Natural killer cell (primary cell): ENCODE measurements at regions not wholly inside any gene's neighbourhood (a gene's known extent, or its start where the extent isn't known, plus 50 kb on each side); places are given as distances from the start of the nearest gene placed in this dataset.

Source experiments
- ATAC-seq, 3 donors: fragments of 150-1000 bp in 2 of 3; fragments of 200-7000 bp in 1 of 3; cut with Tn5 transposase; 1 replicate in 1 of 3; 2 replicates in 2 of 3; pipeline ENCODE4 v1.10.0; 2021; ENCODE audit warnings: mild to moderate bottlenecking in 2 of 3, moderate library complexity in 2 of 3
- DNase-seq, 2 donors: peaks; one replicate each; pipeline versions ENCODE4 v3.0.0 to v3.0.0-alpha.2; 2013 to 2021; ENCODE audit warnings: mixed read lengths in 1 of 2
- H3K27ac ChIP-seq: one replicate; pipeline ENCODE4 v1.5.1; 2013; ENCODE audit warnings: mild to moderate bottlenecking, low read length
- H3K27me3 ChIP-seq: one replicate; pipeline ENCODE4 v1.6.1; 2013; ENCODE audit warnings: low read length; ENCODE audit not compliant: control insufficient read depth, insufficient read depth
- H3K36me3 ChIP-seq: one replicate; pipeline ENCODE4 v1.6.1; 2013; ENCODE audit warnings: low read length; ENCODE audit not compliant: control insufficient read depth, insufficient read depth
- H3K4me1 ChIP-seq: one replicate; pipeline ENCODE4 v1.6.1; 2013; ENCODE audit warnings: low read length; ENCODE audit not compliant: control insufficient read depth, insufficient read depth
- H3K4me3 ChIP-seq: one replicate; pipeline ENCODE4 v1.5.1; 2013; ENCODE audit warnings: low read length
- H3K9me3 ChIP-seq: one replicate; pipeline ENCODE4 v1.6.1; 2013; ENCODE audit warnings: low read length; ENCODE audit not compliant: control insufficient read depth, insufficient read depth
- H3K27ac Mint-ChIP-seq, 2 donors: one replicate each; pipeline ENCODE4 v1.8.0; 2022; ENCODE audit warnings: mild to moderate bottlenecking in 2 of 2, mixed read lengths in 2 of 2, moderate library complexity in 1 of 2
- H3K27me3 Mint-ChIP-seq, 2 donors: one replicate each; pipeline ENCODE4 v1.8.0; 2022; ENCODE audit warnings: low read depth in 2 of 2, mixed read lengths in 2 of 2
- H3K36me3 Mint-ChIP-seq: one replicate; pipeline ENCODE4 v1.8.0; 2022; ENCODE audit warnings: mixed read lengths
- H3K4me1 Mint-ChIP-seq, 2 donors: one replicate each; pipeline ENCODE4 v1.8.0; 2022; ENCODE audit warnings: mixed read lengths in 2 of 2
- H3K4me3 Mint-ChIP-seq: one replicate; pipeline ENCODE4 v1.8.0; 2022; ENCODE audit warnings: mild to moderate bottlenecking, moderate library complexity, mixed read lengths
- H3K9me3 Mint-ChIP-seq, 2 donors: one replicate each; pipeline ENCODE4 v1.8.0; 2022; ENCODE audit warnings: mixed read lengths in 2 of 2
- CTCF ChIP-seq: fragments of 200-600 bp; IDR thresholded peaks from one replicate; pipeline ENCODE4 v1.8.0; 2022; ENCODE audit warnings: antibody characterized with exemption
- WGBS: methylation state at CpG from one replicate; pipeline ENCODE4 v1.1.7; 2013; ENCODE audit warnings: missing lambda C conversion rate; ENCODE audit not compliant: insufficient coverage; 5-methylcytosine and 5-hydroxymethylcytosine counted together
- intact Hi-C: fragments of 100-400 bp; cut with micrococcal nuclease; formaldehyde crosslinking; loops from one replicate; pipeline ENCODE4 v1.14.2; 2022

GRCh38 chrX:88883200-88883599 lies 136.2 kb downstream of the CPXCR1 start:
- ATAC-seq (no peak), DNase-seq (no peak)
- no peak overlapping the region for H3K27ac ChIP-seq
- H3K36me3 ChIP-seq, result no peaks in the 10 kb centered on the region
- no peak overlapping the region for H3K4me3 ChIP-seq
- Mint-ChIP-seq H3K36me3 (no peaks in the 10 kb centered on the region), H3K4me3 (no peak overlapping the region), H3K27me3 (no peaks in the 10 kb centered on the region), H3K27ac (no peak overlapping the region), H3K9me3 (peaks cover 3 to 9% of the 10 kb centered on the region in 2 donors), H3K4me1 (no peaks in the 10 kb centered on the region)
- 78% methylated on average over 3 of the region's 3 CpGs for WGBS
- H3K4me1 ChIP-seq, result no peaks in the 10 kb centered on the region
- no peaks in the 10 kb centered on the region for H3K27me3 ChIP-seq
- TF ChIP-seq CTCF, result no peak
- no peaks in the 10 kb centered on the region for H3K9me3 ChIP-seq
- intact Hi-C loops, result no loop called here

GRCh38 chrX:88886908-88887307 lies 139.9 kb downstream of the CPXCR1 start:
- Mint-ChIP-seq H3K9me3 (peaks cover 4 to 9% of the 10 kb centered on the region in 2 donors), H3K4me3 (no peak overlapping the region), H3K4me1 (no peaks in the 10 kb centered on the region), H3K27me3 (no peaks in the 10 kb centered on the region), H3K27ac (no peak overlapping the region), H3K36me3 (no peaks in the 10 kb centered on the region)
- Histone ChIP-seq H3K27me3 (no peaks in the 10 kb centered on the region), H3K27ac (no peak overlapping the region), H3K4me3 (no peak overlapping the region), H3K36me3 (no peaks in the 10 kb centered on the region), H3K4me1 (no peaks in the 10 kb centered on the region), H3K9me3 (no peaks in the 10 kb centered on the region)
- ATAC-seq (no peak), DNase-seq (no peak)
- 80% methylated on average over 1 of the region's 1 CpG for WGBS
- intact Hi-C loops, result no loop called here
- TF ChIP-seq CTCF, result no peak

DNA sequence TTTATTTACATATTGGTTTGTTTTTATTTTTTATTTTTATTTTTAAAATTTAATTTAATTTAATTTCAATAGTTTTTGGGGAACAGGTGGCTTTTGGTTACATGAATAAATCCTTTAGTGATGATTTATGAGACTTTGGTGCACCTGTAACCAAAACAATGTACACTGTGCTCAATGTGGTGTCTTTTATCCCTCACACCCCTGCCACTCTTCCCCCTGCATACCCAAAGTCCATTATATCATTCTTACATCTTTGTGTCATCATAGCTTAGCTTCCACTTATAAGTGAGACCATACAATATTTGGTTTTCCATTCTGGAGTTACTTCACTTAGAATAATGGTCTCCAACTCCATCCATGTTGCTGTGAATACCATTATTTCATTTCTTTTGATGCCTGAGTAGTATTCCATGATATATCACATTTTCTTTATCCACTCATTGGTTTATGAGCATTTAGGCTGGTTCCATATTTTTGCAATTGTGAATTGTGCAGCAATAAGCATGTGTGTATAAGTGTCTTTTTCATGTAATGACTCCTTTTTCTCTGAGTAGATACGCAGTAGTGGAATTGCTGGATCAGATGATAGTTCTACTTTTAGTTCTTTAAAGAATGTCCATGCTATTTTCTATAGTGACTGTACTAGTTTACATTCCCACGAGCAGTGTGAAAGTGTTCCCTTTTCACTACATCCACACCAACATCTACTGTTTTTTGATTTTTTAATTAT lies 157.1 kb downstream of the CPXCR1 start:
- intact Hi-C loops, result no loop called here
- ATAC-seq, result no peak
- no peak overlapping the region for H3K27ac ChIP-seq
- no peak for DNase-seq
- WGBS, result no CpG with 5 or more reads among the region's 2 CpGs
- Mint-ChIP-seq H3K36me3 (no peaks in the 10 kb centered on the region), H3K27me3 (no peaks in the 10 kb centered on the region), H3K27ac (no peak overlapping the region), H3K4me1 (no peaks in the 10 kb centered on the region), H3K4me3 (no peak overlapping the region), H3K9me3 (peaks cover 2 to 5% of the 10 kb centered on the region in 2 donors)
- H3K27me3 ChIP-seq, result no peaks in the 10 kb centered on the region
- TF ChIP-seq CTCF, result no peak
- no peaks in the 10 kb centered on the region for H3K36me3 ChIP-seq
- no peaks in the 10 kb centered on the region for H3K9me3 ChIP-seq
- H3K4me1 ChIP-seq, result no peaks in the 10 kb centered on the region
- H3K4me3 ChIP-seq, result no peak overlapping the region

DNA sequence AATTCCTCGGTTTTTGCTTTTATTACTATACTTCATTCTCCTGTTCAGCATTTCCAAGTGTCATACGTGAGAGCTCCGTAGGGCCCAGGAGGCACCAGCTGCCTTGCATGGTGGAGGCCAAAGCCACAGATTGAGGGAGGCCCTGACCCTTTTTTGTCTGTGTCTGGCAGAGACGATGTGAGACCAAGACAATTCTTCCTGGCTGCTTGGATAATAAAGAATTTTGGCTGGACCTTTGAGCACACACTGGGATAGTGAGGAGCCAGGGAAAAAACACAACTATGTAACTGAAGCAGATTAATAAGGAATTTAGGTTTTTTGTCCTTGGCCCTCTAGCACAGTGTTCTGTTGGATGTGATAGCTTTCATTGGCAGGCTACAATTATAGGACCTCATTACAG lies 161.0 kb downstream of the CPXCR1 start:
- H3K36me3 Mint-ChIP-seq, result no peaks in the 10 kb centered on the region
- Histone ChIP-seq H3K4me1 (no peaks in the 10 kb centered on the region), H3K9me3 (no peaks in the 10 kb centered on the region), H3K27me3 (no peaks in the 10 kb centered on the region), H3K4me3 (no peak overlapping the region), H3K27ac (no peak overlapping the region), H3K36me3 (no peaks in the 10 kb centered on the region)
- ATAC-seq (no peak), DNase-seq (no peak)
- no peaks in the 10 kb centered on the region for H3K4me1 Mint-ChIP-seq
- peaks cover 0 to 4% of the 10 kb centered on the region in 2 donors for H3K9me3 Mint-ChIP-seq
- H3K27me3 Mint-ChIP-seq, result no peaks in the 10 kb centered on the region
- no peak overlapping the region for H3K4me3 Mint-ChIP-seq
- TF ChIP-seq CTCF, result no peak
- WGBS, result 87% methylated on average over 4 of the region's 4 CpGs
- intact Hi-C loops, result no loop called here
- H3K27ac Mint-ChIP-seq, result no peak overlapping the region
